T-helper 17 cell (primary cell): ENCODE measurements at regions not wholly inside any gene's neighbourhood (a gene's known extent, or its start where the extent isn't known, plus 50 kb on each side); places are given as distances from the start of the nearest gene placed in this dataset.
"Not testable (repeated sequence)": the region's sequence is repeated elsewhere in the genome, so short reads cannot be mapped to it uniquely, and the experiment has no call there.

Experiments used
- ATAC-seq: fragments of 150-1000 bp; cut with Tn5 transposase; 2 replicates; pipeline ENCODE4 v1.10.0; 2021; ENCODE audit warnings: mild to moderate bottlenecking, moderate library complexity
- DNase-seq, 3 donors: peaks; one replicate each; pipeline versions ENCODE4 v3.0.0 to v3.0.0-alpha.2; 2020 to 2021
- H3K9me3 ChIP-seq: one replicate; pipeline ENCODE4 v1.7.0; 2013; ENCODE audit warnings: low read length, mild to moderate bottlenecking; ENCODE audit not compliant: control insufficient read depth, poor library complexity, severe bottlenecking
- H3K27ac Mint-ChIP-seq: one replicate; pipeline ENCODE4 v1.8.0; 2022; ENCODE audit warnings: mild to moderate bottlenecking, moderate library complexity, mixed read lengths
- H3K27me3 Mint-ChIP-seq: one replicate; pipeline ENCODE4 v1.8.0; 2022; ENCODE audit warnings: mixed read lengths
- H3K36me3 Mint-ChIP-seq: one replicate; pipeline ENCODE4 v1.8.0; 2022; ENCODE audit warnings: low read depth, mixed read lengths
- H3K4me1 Mint-ChIP-seq: one replicate; pipeline ENCODE4 v1.8.0; 2022; ENCODE audit warnings: mild to moderate bottlenecking, mixed read lengths
- H3K4me3 Mint-ChIP-seq: one replicate; pipeline ENCODE4 v1.8.0; 2022; ENCODE audit warnings: mild to moderate bottlenecking, moderate library complexity, mixed read lengths

DNA sequence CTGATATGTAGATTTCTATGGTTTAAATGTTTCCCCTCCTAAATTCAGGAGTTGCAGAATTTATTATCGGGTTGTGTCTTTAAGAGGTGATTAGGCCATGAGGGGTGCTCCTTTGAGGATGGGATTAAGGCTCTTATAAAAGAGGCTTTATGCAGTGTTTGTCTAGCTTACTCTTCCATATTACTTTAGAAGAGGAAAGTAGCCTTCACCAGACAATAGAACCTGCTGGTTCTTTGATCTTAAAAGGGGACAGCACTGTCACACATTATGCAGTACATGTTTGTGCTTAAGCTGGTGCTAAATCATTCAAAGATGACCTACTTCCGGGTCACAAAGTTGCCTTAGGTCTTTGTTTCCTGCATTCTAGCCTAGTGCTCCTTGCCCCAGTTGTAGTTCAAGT is 81.0 kb downstream of the CPXCR1 start:
- no peaks in the 10 kb centered on the region for H3K9me3 ChIP-seq
- no peaks in the 10 kb centered on the region for H3K36me3 Mint-ChIP-seq
- no peaks in the 10 kb centered on the region for H3K4me1 Mint-ChIP-seq
- H3K4me3 Mint-ChIP-seq = no peak overlapping the region
- H3K27ac Mint-ChIP-seq = no peak overlapping the region
- no peak for ATAC-seq
- DNase-seq = no peak
- H3K27me3 Mint-ChIP-seq = no peaks in the 10 kb centered on the region

DNA sequence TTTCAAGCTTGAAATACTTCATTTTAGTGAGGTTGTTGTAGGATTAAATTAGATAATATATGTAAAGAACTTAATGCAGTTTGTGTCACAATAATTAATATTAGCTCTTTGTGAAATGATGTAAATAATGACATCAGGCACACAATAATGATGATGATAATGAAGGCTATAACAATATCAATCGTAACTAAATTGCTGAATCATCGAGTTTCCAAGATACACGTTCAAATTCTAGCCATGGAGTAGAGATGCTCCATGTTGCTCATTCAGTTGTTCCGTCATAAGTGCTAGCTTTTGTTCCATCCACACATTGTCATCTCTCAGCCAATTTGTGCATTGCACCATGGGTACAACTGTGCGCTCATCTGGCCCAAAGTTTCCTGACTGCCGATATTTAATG is 83.1 kb downstream of the CPXCR1 start:
- no peak overlapping the region for H3K27ac Mint-ChIP-seq

DNA sequence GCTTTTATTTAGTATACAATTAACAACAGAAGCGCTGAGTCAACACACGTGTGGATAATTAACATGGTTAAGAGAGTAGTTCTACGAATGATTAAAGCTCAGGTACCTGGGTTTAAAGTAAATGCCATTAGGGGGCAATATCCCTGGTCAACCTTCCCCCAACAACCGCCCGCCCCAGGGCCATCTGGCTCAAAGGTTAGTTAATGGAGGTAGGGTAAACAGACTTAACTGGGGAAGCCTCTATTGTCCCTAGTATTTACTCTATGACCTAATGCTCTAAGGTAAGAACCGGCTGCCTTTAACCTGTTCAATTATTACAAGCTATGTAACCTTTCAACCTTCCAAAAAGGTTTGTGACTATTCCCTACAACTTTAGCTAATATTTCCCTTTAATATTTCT is 90.7 kb downstream of the CPXCR1 start:
- H3K4me1 Mint-ChIP-seq, H3K27me3 Mint-ChIP-seq, H3K4me3 Mint-ChIP-seq, DNase-seq, H3K9me3 ChIP-seq, H3K36me3 Mint-ChIP-seq, H3K27ac Mint-ChIP-seq, ATAC-seq: not testable (repeated sequence)

More for the DNA sequence above, 83.1 kb downstream of the CPXCR1 start:
- DNase-seq (no peak), ATAC-seq (no peak)
- Mint-ChIP-seq H3K4me1 (no peaks in the 10 kb centered on the region), H3K36me3 (no peaks in the 10 kb centered on the region), H3K27me3 (no peaks in the 10 kb centered on the region), H3K4me3 (no peak overlapping the region)
- no peaks in the 10 kb centered on the region for H3K9me3 ChIP-seq

DNA sequence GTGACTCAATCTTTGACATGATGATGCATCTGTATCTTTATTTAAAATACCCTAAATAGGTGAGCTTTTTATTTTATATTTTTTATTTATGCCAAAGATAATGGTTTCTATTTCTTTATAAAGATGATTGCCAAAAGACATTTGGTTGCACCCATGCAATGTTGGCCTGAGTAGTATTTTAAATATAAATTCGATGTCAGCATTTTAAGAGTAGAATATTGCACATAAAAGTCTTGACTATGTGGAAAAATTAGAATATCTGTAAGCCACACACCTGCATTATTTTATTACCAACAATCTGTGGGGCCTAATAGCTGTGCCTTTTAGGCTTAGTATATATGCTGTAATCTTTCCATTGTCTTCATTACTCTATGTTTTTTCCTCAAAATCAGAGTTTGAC is 91.4 kb downstream of the CPXCR1 start:
- ATAC-seq (no peak), DNase-seq (no peak)
- Mint-ChIP-seq H3K27me3 (no peaks in the 10 kb centered on the region), H3K27ac (no peak overlapping the region), H3K4me3 (no peak overlapping the region), H3K36me3 (no peaks in the 10 kb centered on the region), H3K4me1 (no peaks in the 10 kb centered on the region)
- H3K9me3 ChIP-seq = no peaks in the 10 kb centered on the region

DNA sequence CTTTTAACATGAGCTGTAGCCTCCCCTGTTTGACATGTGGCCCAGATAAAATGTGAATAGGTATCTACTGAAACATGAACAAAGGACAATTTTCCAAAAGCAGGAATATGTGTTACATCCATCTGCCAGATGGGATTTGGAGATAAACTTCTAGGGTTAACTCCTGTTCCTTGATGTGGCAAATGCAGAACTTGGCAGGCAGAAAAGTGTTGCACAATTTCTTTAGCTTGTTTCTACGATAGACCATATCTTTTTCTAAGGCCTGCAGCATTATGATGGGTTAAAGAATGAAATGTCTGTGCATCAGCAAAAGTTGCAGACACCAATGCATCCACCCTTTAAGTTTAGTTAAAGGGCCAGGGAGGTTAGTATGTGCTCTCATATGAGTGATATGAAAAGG is 96.8 kb downstream of the CPXCR1 start:
- not testable (repeated sequence) for H3K4me3 Mint-ChIP-seq, H3K27me3 Mint-ChIP-seq, H3K4me1 Mint-ChIP-seq, H3K9me3 ChIP-seq, H3K36me3 Mint-ChIP-seq, DNase-seq, H3K27ac Mint-ChIP-seq, ATAC-seq

DNA sequence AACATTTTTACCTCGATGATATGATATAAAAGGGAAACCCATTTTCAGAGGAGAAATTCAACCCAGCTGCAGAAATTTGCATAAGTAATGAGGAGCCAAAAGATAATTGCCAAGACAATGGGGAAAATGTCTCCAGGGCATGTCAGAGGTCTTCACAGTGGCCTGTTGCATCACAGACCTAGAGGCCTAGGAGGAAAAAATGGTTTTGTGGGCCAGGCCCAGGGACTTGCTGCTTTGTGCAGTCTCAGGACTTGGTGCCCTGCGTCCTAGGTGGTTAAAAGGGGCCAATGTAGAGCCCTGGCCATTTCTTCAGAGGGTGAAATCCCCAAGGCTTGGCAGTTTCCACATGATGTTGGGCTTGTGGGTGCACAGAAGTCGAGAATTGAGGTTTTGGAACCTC is 106.9 kb downstream of the CPXCR1 start:
- Mint-ChIP-seq H3K27ac (no peak overlapping the region), H3K36me3 (no peaks in the 10 kb centered on the region), H3K4me1 (no peaks in the 10 kb centered on the region), H3K4me3 (no peak overlapping the region), H3K27me3 (no peaks in the 10 kb centered on the region)
- H3K9me3 ChIP-seq = no peaks in the 10 kb centered on the region
- no peak for ATAC-seq
- DNase-seq = no peak

DNA sequence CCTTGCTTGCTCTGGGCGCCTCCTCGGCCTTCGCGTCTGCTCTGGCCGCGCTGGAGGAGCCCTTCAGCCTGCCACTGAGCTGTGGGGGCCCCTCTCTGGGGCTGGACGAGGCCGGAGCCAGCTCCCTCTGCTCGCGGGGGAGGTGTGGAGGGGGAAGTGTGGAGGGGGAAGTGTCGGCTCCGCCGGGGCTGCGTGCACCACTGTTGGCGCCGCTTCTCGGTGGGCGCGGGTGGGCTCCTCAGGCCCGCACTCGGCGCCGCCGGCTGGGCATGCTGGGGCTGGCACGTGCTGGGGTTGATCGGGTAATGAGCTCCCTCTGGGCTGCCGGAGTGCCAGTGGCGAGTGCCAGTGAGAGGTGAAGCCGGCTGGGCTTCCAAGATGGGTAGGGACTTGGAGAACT is 116.7 kb downstream of the CPXCR1 start:
- H3K27ac Mint-ChIP-seq = no peak overlapping the region
- no peaks in the 10 kb centered on the region for H3K9me3 ChIP-seq
- ATAC-seq (no peak), DNase-seq (no peak)
- no peaks in the 10 kb centered on the region for H3K27me3 Mint-ChIP-seq
- no peaks in the 10 kb centered on the region for H3K4me1 Mint-ChIP-seq
- H3K36me3 Mint-ChIP-seq = no peaks in the 10 kb centered on the region
- H3K4me3 Mint-ChIP-seq = no peak overlapping the region

DNA sequence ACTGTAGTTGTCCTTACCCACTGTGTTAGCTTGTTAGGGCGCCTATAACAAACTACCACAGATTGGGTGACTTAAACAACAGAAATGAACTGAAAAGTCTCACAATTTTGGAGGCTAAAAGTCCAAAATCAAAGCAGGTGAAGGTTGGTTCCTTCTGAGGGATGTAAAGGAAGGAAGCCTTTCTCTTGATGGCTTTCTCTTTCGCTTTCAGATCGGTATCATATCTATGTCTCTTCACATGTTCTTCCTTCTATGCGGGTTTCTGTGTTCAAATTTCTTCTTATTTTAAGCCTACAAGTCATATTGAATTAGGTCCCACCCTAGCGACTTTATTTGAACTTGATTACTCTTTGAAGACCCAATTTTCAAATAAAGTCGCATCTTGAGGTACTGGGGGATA is 118.6 kb downstream of the CPXCR1 start:
- H3K27ac Mint-ChIP-seq = no peak overlapping the region
- no peaks in the 10 kb centered on the region for H3K9me3 ChIP-seq
- no peaks in the 10 kb centered on the region for H3K4me1 Mint-ChIP-seq
- DNase-seq (no peak), ATAC-seq (no peak)
- no peaks in the 10 kb centered on the region for H3K27me3 Mint-ChIP-seq
- H3K36me3 Mint-ChIP-seq = no peaks in the 10 kb centered on the region
- H3K4me3 Mint-ChIP-seq = no peak overlapping the region

DNA sequence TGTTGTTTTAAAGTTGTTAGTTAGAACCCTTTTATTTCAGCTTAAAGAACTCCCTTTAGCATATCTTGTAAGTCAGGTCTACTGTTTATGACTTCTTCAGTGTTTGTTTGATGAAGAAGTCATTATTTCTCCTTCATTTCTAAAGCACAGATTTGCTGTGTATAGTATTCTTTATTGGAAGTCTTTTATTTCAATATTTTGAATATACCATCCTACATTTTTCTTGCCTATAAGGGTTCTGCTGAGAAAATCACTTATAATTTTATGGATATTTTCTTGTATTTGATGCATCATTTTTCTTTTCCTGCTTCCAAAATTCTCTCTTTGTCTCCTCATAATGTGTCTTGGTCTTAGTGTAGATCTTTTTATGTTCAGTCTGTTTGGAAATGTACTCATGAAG is 134.5 kb downstream of the CPXCR1 start:
- no peaks in the 10 kb centered on the region for H3K27me3 Mint-ChIP-seq
- H3K4me3 Mint-ChIP-seq = no peak overlapping the region
- H3K9me3 ChIP-seq = no peaks in the 10 kb centered on the region
- DNase-seq (no peak), ATAC-seq (no peak)
- no peaks in the 10 kb centered on the region for H3K4me1 Mint-ChIP-seq
- H3K27ac Mint-ChIP-seq = no peak overlapping the region
- H3K36me3 Mint-ChIP-seq = no peaks in the 10 kb centered on the region

DNA sequence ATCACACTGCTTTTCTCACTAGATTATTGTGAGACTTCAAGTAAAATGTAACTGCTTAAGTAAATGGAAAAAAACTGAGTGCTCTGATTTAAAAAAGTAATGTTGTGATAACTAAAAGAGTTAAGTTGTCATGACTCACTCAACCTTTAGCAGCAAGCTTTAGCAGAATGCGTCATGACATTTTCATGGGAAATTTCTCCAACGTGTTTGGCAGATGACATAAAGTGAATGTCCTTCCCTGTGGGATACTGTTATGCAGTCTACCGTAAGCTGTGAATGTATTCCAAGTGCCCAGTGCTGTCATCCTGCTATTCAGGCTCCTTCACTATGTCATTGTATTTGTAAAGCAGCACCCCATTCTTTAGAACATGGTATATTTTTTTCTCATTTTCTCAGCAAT is 136.2 kb downstream of the CPXCR1 start:
- Mint-ChIP-seq H3K4me3 (no peak overlapping the region), H3K36me3 (no peaks in the 10 kb centered on the region), H3K27me3 (no peaks in the 10 kb centered on the region), H3K27ac (no peak overlapping the region), H3K4me1 (no peaks in the 10 kb centered on the region)
- H3K9me3 ChIP-seq = no peaks in the 10 kb centered on the region
- no peak for DNase-seq
- no peak for ATAC-seq

DNA sequence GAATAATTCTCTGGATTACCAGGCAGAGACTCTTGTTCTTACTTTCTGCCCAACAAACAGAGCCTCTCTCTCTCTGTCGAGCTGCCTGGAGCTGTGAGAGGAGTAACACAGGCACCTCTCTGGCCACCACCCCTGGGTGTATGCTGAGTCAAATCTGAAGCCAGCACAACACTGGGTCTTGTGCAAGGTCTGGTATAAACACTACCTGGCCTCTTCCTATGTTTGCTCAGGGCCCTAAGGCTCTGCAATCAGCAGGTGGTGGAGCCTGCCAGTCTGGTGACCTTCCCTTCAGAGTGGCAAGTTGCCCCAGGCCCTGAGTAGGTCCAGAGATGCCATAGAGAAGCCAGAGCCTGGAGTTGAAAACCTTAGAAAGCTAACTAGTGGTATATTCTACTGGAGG is 139.9 kb downstream of the CPXCR1 start:
- no peaks in the 10 kb centered on the region for H3K9me3 ChIP-seq
- ATAC-seq = no peak
- H3K27me3 Mint-ChIP-seq = no peaks in the 10 kb centered on the region
- DNase-seq = no peak
- no peak overlapping the region for H3K27ac Mint-ChIP-seq
- H3K36me3 Mint-ChIP-seq = no peaks in the 10 kb centered on the region
- no peaks in the 10 kb centered on the region for H3K4me1 Mint-ChIP-seq
- H3K4me3 Mint-ChIP-seq = no peak overlapping the region

DNA sequence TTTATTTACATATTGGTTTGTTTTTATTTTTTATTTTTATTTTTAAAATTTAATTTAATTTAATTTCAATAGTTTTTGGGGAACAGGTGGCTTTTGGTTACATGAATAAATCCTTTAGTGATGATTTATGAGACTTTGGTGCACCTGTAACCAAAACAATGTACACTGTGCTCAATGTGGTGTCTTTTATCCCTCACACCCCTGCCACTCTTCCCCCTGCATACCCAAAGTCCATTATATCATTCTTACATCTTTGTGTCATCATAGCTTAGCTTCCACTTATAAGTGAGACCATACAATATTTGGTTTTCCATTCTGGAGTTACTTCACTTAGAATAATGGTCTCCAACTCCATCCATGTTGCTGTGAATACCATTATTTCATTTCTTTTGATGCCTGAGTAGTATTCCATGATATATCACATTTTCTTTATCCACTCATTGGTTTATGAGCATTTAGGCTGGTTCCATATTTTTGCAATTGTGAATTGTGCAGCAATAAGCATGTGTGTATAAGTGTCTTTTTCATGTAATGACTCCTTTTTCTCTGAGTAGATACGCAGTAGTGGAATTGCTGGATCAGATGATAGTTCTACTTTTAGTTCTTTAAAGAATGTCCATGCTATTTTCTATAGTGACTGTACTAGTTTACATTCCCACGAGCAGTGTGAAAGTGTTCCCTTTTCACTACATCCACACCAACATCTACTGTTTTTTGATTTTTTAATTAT is 157.1 kb downstream of the CPXCR1 start:
- no peaks in the 10 kb centered on the region for H3K27me3 Mint-ChIP-seq
- H3K27ac Mint-ChIP-seq = no peak overlapping the region
- H3K36me3 Mint-ChIP-seq = no peaks in the 10 kb centered on the region
- H3K4me1 Mint-ChIP-seq = no peaks in the 10 kb centered on the region
- ATAC-seq (no peak), DNase-seq (no peak)
- H3K4me3 Mint-ChIP-seq = peak overlapping the region; percentile 6
- H3K9me3 ChIP-seq = no peaks in the 10 kb centered on the region

DNA sequence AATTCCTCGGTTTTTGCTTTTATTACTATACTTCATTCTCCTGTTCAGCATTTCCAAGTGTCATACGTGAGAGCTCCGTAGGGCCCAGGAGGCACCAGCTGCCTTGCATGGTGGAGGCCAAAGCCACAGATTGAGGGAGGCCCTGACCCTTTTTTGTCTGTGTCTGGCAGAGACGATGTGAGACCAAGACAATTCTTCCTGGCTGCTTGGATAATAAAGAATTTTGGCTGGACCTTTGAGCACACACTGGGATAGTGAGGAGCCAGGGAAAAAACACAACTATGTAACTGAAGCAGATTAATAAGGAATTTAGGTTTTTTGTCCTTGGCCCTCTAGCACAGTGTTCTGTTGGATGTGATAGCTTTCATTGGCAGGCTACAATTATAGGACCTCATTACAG is 161.0 kb downstream of the CPXCR1 start:
- DNase-seq (no peak), ATAC-seq (no peak)
- H3K9me3 ChIP-seq = peaks cover 4% of the 10 kb centered on the region
- no peak overlapping the region for H3K4me3 Mint-ChIP-seq
- H3K27ac Mint-ChIP-seq = no peak overlapping the region
- H3K36me3 Mint-ChIP-seq = no peaks in the 10 kb centered on the region
- no peaks in the 10 kb centered on the region for H3K4me1 Mint-ChIP-seq
- no peaks in the 10 kb centered on the region for H3K27me3 Mint-ChIP-seq

DNA sequence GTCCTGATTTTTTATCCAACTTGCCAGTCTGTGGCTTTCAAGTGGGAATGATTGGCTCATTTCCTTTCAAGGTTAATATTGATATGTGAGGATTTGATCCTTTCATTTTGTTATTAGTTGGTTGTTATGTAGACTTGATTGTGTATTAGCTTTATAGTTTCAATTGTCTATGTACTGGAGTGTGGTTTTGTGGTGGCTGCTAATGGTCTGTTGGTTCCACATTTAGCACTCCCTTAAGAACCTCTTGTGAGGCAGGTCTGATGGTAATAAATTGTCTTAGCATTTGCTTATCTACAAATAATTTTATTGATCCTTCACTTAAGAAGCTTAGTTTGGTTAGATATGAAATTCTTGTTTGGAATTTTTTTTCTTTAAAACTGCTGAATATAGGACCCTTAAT is 190.6 kb downstream of the CPXCR1 start:
- no peaks in the 10 kb centered on the region for H3K36me3 Mint-ChIP-seq
- no peak for ATAC-seq
- no peak overlapping the region for H3K4me3 Mint-ChIP-seq

More for the DNA sequence above, 190.6 kb downstream of the CPXCR1 start:
- H3K27me3 Mint-ChIP-seq = no peaks in the 10 kb centered on the region
- no peaks in the 10 kb centered on the region for H3K9me3 ChIP-seq
- no peak overlapping the region for H3K27ac Mint-ChIP-seq
- no peaks in the 10 kb centered on the region for H3K4me1 Mint-ChIP-seq
- no peak for DNase-seq
